ENCODE measurements at regions not wholly inside any gene's neighbourhood (a gene's known extent, or its start where the extent isn't known, plus 50 kb on each side); places are given as distances from the start of the nearest gene placed in this dataset.

DNA sequence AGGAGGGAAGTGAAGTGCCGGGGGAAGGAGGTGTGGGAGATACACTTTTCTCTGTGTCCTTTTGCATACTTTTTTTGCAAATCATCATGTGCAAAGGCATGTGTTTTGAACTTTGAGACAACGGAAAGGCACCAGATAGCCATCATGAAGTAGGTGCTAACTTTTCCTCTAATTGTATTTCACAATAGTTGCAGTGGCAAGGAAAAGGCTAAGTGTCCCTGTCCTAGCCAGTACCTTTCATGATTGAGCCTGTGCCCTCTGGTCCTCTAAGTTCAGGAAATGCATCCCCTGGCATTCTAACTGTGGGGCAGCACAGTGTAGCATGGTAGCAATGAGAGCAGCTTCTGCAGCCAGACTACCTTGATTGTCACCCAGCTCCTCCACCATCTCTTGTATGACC lies 186.2 kb downstream of the ADSS2 start:
- no peak for DNase-seq (ENCODE audit: low read depth)

DNA sequence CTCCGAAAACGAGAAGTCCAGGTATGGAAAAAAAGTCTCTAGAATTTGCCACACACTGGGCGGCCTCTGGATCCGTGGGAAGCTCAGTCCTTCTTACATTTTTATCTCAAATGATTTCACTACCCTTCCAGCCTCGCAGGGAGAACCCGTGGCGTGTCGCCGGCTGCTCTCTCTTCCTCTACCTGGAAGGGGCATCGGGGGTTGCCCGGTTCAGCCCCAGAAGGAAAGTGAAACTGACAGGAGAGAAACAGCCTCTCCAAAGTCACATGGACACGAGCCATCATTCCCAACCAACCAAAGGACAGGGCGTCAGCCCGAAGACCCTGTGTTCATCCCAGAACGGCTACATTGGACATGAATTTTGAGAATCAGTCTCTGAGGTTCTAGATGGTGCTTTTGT lies 182.5 kb downstream of the ADSS2 start:
- no peak for DNase-seq (ENCODE audit: low read depth)

DNA sequence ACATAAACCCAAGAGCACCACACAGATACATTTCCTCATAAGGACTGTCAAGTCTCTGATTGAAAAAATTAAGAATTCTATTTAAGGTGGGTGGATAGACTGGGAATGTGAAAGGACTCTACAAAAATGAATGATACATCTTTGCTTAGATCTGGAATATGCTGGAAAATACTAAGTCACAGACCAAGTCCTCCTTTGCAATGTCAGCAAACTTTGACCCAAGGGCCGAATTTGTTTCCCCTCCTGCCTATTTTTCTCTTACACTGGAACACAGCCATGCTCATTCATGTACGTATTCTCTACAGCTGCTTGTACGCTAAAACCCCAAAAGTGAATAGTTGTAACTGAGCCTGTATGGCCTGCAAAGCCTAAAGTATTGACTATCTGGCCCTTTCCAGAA lies 180.7 kb downstream of the ADSS2 start:
- DNase-seq (ENCODE audit: low read depth) = no peak

DNA sequence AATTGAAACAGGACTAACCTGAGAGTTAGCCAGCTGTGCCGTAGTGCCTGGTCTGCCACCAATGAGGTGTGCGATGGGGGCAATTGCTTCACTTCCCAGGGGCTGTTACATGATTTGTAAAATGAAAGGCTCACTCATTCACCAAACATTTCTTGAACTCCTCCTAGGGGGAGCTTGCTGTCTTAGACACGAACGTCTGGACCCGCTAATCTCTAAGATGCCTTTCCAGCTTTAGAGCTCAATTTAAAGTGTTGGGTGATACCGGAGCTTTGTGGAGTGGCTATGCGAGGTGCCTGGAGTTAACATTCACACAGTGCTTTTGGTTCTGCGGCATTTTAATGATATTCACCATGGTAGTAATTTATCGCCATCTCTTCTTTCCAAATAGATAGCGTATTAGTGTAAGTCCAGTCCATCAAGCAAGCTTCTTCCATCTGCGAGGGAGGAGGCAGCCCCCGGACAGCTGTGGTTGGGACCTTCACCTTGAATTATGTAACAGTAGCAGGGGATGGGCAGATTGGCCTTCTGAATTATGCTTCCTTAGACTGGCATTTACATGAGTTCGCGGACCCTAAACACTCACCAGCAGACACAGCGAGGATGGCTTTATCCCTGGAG lies 179.9 kb downstream of the ADSS2 start:
- DNase-seq (ENCODE audit: low read depth) = no peak

DNA sequence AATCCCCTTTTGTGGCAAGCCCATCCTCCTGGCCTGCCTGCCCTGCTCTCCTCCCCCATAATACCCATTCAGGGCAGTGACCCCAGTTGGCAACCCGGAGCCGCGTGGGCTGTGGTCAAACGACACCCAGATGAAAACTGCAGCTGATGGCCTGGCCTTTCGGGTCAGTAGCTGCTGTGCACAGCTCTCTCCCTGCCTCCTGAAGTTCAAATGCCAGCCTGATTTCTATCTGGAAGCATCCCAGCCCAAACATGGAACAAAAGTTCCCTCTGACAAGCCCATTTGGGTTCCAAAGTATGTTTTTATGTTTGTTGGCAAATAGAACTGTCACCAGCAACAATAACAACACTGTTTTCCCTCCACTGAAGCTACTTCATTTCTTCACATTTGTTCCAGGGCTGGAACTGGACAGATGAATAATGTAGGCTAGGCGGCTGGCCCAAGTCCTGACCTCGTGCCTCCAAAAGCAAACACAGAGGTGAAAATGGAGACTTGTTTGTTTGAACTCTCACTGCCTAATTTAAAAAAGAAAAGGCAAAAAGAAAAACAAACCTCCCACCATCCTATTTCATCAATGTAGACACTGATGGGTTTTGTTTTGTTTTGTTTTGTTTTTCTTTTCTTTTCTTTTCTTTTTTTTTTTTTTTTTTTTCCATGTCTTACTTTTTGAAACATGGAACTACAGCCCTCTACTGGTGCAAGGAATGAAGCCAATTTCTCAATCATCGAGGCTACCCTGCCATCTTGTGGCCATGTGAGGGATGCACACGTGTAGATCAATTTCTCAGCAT lies 179.0 kb downstream of the ADSS2 start:
- DNase-seq (ENCODE audit: low read depth) = peak; percentile 78

DNA sequence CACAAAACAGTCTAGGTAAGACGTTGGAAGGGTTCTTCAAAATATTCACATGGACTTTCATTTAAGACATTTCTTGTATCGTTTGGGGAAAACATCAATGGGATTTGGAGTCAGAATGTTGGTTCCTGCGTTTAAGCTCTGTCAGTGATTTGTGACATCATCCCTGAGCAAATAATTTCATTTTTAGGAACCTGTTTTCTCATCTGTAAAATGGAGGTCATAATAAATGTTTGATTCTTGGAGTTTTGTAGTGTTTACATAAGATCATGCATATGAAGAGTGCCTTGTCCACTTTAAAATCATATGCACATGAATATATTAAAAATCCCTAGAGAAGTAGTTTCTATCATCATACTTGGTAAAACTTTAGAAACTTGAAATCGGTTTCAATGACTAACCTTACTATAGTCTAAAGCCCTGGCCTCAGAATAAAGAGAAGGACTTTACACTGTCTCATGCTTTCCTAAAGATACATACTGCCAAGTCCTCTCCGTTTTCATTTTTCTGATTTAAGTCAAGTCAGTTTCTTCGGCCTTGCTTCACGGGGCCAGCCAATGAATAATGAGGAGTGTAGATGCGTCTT lies 178.4 kb downstream of the ADSS2 start:
- peak; percentile 41 for DNase-seq (ENCODE audit: low read depth)

DNA sequence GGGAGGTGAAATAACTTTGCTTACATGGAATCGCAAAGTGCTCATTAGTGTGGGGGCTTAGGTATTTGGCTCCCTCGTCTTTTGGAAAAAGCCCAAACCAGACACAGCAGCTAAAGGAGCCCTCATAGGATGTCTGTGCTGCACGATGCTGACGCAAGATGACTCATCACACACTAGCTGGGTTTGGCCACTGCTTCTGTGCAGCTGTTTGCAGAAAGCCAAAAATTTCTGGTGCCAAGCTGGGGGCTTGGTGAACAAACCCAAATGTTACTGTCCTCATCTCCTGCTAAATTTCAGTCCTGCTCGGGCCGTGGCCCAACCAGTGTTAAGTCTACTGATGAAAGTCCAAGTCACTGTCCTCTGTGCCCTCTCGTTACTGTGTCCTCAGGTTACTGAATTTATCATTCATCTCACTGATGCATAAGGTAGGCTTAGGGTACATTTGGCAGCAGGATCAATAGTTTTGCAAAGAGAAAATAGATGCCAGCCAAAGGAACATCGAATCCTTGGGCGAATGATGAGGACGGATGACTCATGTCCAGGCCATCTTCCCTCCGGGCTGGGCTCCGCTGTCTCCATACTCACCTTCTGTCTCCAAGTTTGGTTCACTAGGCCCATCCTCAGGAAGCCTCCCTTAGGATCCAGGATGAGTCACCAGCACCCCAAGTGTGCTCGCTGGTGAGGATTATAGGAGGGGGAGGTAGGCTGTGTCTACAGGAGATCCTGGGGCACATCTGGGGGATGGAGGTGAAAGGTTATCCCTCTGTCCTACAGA lies 177.7 kb downstream of the ADSS2 start:
- DNase-seq (ENCODE audit: low read depth) = peak; percentile 49

DNA sequence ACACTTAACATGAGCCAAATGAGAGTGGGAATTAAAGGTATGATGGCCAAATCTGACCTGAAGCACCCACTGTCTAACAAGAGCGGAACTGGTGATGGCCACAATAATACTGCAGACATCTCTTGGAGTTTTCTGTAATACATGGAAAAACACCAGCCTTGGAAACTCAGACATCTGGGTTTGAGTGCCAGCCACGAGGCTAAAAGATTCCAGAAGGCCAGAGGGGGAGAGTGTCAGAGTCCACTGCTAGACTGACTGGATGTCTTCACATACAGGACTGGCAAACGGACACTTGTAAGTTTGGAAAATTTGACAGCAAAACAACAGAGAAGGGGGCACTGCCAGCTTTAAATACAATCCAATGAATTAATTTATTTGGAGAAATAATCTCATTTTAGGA lies 175.1 kb downstream of the ADSS2 start:
- no peak for DNase-seq (ENCODE audit: low read depth)

DNA sequence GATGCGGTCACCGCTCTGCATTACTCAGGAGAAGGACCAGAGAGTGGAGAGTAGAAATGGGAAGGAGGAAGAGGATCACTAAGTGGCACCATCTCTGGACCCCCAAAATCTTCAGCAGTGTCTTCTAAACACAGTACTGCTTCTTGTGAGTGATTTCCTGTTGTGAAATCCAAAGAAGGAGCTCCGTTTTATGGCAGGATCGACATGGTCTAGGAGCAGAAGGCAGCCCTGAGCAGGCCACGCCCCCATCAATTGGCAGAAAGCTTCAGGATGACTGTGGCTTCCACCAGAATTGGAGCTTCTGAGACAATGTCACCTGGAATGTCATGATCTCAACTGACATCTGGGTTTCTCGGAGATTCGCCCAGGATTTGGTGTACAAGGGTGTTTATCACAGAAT lies 171.5 kb downstream of the ADSS2 start:
- DNase-seq (ENCODE audit: low read depth) = no peak

DNA sequence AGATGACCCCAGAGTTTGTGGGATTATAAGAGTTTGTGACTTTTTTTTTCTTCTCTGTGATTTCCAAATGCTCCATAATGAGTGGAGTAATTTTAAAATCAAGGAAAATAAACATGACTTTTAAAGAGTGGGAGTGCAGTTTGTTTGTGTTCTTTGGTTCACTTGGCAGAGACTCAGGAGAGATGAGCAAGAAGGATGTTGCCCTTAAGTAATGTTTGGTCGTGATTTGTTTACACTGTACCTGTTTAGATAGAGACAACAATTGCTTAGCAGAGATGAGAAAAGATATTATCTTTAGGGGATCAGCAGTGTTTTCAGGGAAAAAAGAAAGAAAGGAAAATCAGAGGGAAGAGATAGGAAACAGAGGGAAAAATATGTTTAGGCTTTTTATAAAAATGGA lies 170.8 kb downstream of the ADSS2 start:
- DNase-seq (ENCODE audit: low read depth) = no peak

DNA sequence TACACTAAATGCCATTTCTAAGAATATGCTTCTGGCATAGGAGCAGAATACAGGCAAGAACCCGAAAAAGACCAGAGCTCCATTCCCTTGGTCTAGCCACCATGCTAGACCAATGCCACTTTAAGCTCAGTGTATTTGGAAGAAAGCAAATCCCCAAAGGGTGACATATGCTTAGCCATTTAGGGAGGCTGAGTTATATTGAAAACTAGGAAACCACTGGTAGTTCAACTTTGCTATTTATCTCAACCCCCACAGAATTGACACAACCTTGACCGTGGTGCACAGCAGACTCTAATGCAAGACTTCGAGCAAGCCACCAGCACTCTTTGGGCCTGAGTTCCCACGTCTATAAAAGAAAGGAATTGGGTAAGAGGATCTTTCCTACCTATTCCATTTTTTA lies 167.9 kb downstream of the ADSS2 start:
- DNase-seq (ENCODE audit: low read depth) = no peak

DNA sequence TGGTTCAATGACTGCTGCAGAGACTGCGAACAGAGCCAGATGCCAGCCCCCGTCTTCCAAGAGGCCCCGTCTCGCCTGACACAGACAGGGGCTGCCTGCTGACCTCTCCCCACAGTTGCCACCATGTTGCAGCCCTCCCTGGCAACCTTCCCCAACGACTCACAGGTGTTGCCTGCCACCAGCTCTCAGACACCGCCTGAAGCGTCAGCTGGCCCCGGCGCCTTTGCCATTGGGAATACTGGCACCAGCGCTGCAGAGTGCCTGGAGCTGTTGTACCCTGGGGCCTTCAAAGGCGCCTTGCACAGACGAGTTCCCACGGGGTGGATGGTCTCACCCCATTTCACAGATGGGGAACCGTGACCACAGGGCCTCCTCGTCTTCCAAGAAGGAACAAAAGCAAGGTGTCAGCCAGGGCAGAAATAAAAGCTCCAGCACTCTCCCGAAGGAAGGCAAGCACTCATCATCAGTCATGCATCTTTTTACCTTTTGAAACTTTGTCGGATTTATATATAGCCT lies 167.0 kb downstream of the ADSS2 start:
- no peak for DNase-seq (ENCODE audit: low read depth)

DNA sequence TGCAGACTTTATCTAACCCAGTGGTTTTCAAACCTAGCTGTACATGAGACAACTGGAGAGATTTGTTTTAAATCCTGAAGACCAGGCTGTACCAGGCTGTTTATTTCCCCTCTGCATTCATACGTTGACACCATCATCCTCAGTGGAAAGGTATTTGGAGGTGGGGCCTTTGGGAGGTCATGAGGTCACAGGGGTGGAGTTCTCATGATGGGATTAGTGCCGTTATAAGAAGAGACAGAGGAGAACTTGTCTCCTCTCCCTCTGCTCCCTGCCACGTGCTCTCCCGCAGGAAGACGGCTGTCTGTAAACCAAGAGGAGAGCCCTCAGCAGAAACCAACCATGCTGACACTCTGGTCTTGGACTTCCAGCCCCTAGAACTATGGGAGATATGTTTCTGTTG lies 165.4 kb downstream of the ADSS2 start:
- no peak for DNase-seq (ENCODE audit: low read depth)

DNA sequence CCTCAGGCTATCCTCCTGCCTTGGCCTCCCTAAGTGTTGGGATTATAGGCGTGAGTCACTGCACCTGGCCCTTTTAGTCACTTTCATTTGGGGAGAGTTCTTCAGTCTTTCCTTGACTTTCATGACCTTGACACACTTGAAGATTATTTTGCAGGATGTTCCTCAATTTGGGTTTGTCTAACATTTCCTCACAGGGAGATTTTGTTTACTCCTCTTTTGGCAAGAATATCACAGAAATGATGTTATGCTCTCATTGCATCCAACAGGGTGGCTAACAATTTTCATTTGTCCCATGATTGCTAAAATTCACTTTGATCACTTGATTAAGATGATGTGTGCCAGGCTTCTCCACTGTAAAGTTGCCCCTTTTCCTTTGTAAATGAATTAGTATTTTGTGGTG lies 164.0 kb downstream of the ADSS2 start:
- no peak for DNase-seq (ENCODE audit: low read depth)

DNA sequence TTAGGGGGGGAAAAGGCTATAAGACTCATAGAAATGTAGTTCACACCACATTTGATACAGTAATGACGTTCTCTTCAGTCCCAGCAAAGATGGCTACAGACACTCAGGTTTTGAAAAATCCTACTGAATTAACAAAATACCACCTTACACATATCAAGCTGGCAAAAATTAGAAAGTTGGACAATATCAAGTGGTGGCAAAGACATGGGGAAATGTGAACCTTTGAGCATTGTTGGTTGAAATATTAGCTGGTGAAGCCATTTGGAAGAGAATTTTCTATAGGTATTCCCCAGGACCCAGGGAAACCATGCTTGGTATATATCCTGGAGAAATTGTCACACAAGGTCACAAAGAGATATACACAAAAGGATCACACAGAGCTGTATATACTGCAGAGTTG lies 163.0 kb downstream of the ADSS2 start:
- DNase-seq (ENCODE audit: low read depth) = no peak

DNA sequence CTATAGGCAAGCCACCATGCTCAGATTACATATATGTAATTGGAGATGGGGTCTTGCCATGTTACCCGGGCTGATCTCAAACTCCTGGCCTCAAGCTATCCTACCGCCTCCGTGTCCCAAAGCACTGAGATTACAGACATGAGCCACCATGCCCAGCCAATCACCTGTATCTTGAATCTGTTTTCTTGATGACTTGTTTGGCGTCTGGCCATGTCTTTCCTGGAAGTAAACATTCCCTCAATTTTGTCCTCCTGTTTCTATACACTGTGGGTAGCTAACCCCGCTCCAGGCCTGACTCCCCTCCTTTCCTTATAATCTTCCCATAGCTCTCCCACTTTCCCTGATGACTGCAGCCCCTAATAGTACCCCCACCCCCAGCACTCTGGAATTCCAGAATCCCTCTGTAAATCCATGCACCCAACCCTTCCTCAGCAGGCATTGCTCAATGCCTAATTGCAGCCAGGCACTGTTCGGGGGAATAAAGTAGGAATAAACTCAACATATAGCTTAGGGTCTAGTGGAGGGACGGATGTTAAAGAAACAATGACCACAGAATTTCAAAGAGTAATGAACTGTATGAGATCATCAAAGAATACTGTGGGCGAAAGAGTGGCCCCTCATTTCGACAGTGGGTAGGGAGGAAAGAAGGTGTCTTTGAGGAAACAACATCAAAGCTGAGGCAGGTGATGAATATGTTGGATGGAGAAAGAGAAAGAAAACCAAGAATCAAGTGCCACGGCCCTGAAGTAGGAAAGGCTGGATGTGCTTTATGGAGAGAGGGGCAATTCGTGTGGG lies 161.5 kb downstream of the ADSS2 start:
- DNase-seq (ENCODE audit: low read depth) = no peak

DNA sequence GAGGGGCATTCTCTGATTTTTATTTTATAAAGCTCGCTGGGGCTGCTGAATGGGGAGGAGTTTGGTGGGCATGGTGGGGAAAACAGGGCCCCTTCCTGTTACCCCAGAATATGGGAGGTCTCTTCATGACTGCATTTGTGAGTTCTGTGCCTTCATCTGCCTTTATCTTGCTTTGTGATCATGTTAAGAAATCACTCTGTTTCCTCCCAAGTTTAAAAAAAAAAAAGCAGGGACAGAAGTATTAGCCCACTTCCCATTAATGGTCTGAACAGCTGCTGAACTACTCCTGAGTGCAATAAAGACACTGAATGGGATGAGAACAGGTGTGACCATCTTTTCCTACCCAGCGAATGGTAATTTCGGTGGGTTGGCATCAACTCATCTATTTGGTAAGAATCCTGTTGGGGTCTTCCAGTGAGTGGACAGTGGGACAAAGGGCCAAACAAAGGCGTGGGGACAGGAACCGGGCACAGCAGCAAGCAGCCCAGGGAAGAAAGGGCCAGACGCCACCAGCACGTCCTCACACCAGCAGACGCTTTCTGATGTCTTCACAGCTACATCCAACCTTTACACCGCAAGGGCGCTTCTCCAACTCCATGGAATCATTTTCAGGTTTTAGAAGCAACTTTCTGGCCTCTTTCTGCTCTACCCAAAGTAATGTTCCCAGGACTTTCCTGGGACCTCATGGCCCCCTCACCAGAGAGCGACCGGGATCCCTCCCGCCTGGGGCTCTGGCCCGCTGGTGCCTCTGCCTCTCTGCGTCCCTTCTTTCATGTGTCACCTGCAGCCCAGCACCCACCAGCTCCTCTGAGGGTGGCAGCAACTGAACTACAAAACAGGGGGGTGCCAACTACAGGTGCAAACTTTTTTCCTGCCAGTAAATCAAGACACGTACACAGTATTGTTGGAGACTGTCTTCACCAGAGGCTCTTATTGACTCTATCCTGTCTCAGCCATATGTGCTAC lies 160.2 kb downstream of the ADSS2 start:
- no peak for DNase-seq (ENCODE audit: low read depth)

DNA sequence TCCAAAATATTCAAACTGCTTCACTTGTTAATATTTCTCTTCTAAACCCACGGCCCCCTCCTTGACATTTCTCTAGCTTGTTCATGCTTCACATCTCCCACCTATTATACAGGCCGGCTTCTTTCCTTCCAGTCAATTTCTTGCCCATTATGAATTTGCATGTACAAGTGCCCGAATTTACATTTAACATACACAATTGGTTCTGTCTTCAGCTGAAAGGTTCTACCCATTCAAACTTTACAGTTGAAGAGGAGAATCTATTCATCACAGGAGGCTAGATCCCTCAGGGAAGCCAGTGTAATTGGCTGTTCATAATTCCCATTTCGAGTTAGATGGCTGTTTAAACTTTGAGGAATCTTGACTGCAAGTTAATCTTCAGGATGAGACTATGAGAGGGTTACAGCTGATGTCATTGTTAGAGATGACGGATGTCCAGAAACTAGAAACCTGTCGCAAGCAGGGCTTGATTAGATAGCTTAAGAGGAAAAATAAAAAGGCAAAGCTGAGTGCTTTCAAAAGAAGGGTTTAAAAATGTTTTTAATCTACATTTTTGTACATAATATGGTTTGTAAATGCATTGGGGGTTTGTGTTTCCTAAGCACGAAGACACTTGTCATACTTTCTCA lies 157.0 kb downstream of the ADSS2 start:
- DNase-seq (ENCODE audit: low read depth) = no peak

DNA sequence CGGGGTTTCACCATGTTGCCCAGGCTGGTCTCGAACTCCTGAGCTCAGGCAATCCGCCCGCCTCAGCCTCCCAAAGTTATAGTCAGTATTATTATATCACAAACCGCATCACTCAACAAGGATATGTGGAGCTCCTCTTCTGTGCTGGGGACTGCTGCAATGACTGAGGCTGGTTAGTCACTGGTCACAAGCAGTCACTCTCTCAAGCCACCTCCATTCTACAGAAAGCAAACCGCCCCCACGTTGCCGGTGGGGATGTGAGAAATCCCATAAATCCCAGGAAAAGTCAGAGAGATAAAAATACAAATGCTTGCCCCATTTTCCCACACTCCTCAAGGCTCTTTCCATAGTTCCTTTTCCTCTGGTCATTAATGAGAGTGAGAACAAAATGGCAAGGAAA lies 155.7 kb downstream of the ADSS2 start:
- no peak for DNase-seq (ENCODE audit: low read depth)

DNA sequence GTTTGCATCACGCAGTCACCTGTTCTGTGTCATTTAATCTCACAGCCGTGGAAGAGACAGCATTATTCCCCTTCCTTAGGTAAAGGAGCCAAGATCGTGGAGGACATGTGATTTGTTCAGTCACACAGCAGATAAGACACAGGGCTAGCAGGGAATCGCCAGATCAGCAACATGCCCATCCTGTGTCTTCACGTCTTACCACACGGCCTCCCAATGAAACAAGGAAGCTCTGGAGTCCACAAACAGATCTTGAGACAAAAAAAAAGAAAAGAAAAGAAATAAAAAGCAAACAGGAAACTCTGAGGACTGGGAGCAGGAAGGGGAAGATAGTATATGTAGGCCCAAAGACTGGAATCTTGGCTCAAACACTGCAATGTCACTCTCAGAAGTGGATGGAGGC lies 155.3 kb downstream of the ADSS2 start:
- DNase-seq (ENCODE audit: low read depth) = no peak
